HepG2 (cell line): ENCODE measurements at regions not wholly inside any gene's neighbourhood (a gene's known extent, or its start where the extent isn't known, plus 50 kb on each side); places are given as distances from the start of the nearest gene placed in this dataset.

ENCODE experiments used
- ATAC-seq: fragments of 200-7000 bp; cut with Tn5 transposase; 3 replicates; pipeline ENCODE4 v1.9.1; 2020; ENCODE audit warnings: mild to moderate bottlenecking, moderate library complexity
- BruUV-seq: library from RNA; stranded (reverse); fragments of 400-500 nt; replicated peaks from 2 replicates; lab custom pipeline; 2021; lab: Mats Ljungman, UMichigan
- CTCF ChIA-PET: fragments of 300-600 bp; formaldehyde crosslinking; extraction: SDS; loops from one replicate; lab custom pipeline; 2021; ENCODE audit warnings: low total read pairs, inconsistent platforms, low intra/inter-chr PET ratio; lab: Yijun Ruan, JAX
- POLR2A ChIA-PET: fragments of 350-600 bp; sonication (Branson Sonifier 250); formaldehyde crosslinking; loops from one replicate; lab custom pipeline; 2020; ENCODE audit warnings: antibody characterized with exemption, inconsistent platforms; lab: Yijun Ruan, JAX
- DNase-seq: peaks from one replicate; pipeline ENCODE4 v3.0.0-alpha.2; 2015; ENCODE audit warnings: low spot score
- FAIRE-seq: peaks from 3 replicates; lab custom pipeline; 2011; peaks lifted over from hg19 to GRCh38; lab: Jason Lieb, UNC
- H2AFZ ChIP-seq: one replicate; pipeline ENCODE4 v1.6.1; 2011; ENCODE audit warnings: low read length, inconsistent platforms
- H3K27ac ChIP-seq: fragments of 300-600 bp; 3 replicates; pipeline ENCODE4 v1.8.0; 2011; ENCODE audit warnings: mixed run types, mild to moderate bottlenecking, mixed read lengths, low read length, inconsistent platforms; ENCODE audit not compliant: insufficient read depth; ENCODE audit errors: extremely low read length
- H3K27me3 ChIP-seq, 2 experiments: fragments of 200-600 bp in 1 of 2; 2 replicates in 1 of 2; 3 replicates in 1 of 2; pipeline versions ENCODE4 v1.6.0 to v1.8.0; 2011; ENCODE audit warnings: low read length in 2 of 2, mild to moderate bottlenecking in 2 of 2, moderate library complexity in 2 of 2, inconsistent platforms in 1 of 2; ENCODE audit not compliant: insufficient read depth in 2 of 2, control insufficient read depth in 1 of 2
- H3K36me3 ChIP-seq, 2 experiments: fragments of 200-600 bp in 1 of 2; replicated peaks in 1 of 2; 2 replicates in 1 of 2; 3 replicates in 1 of 2; pipeline versions ENCODE4 v1.5.1 to v1.8.0; 2011; ENCODE audit warnings: low read length in 2 of 2, inconsistent platforms in 1 of 2; ENCODE audit not compliant: insufficient read depth in 2 of 2, control insufficient read depth in 1 of 2
- H3K4me1 ChIP-seq: 2 replicates; pipeline ENCODE4 v1.5.1; 2012; ENCODE audit warnings: low read length, inconsistent platforms; ENCODE audit not compliant: insufficient read depth
- H3K4me2 ChIP-seq: 2 replicates; pipeline ENCODE4 v1.6.0; 2011; ENCODE audit warnings: low read depth, low read length, inconsistent platforms
- H3K4me3 ChIP-seq, 3 experiments: fragments of 200-600 bp in 1 of 3; sonication (generic), shearing (Covaris generic) in 1 of 3; replicated peaks in 1 of 3; 2 replicates each; pipeline ENCODE4 v1.5.1; 2011 to 2016; ENCODE audit warnings: low read length in 3 of 3, inconsistent platforms in 2 of 3, low read depth in 2 of 3, mild to moderate bottlenecking in 2 of 3, control low read depth in 1 of 3, mixed read lengths in 1 of 3; ENCODE audit not compliant: insufficient read depth in 1 of 3
- H3K79me2 ChIP-seq: one replicate; pipeline ENCODE4 v1.6.1; 2011; ENCODE audit warnings: low read length, inconsistent platforms; ENCODE audit not compliant: insufficient read depth
- H3K9ac ChIP-seq: 2 replicates; pipeline ENCODE4 v1.6.0; 2011; ENCODE audit warnings: mild to moderate bottlenecking, low read depth, low read length, inconsistent platforms; ENCODE audit not compliant: insufficient read depth
- H3K9me3 ChIP-seq: 2 replicates; pipeline ENCODE4 v1.5.1; 2012; ENCODE audit warnings: mild to moderate bottlenecking, low read length
- H4K20me1 ChIP-seq: 2 replicates; pipeline ENCODE4 v1.6.0; 2011; ENCODE audit warnings: inconsistent platforms, mild to moderate bottlenecking, low read length, moderate library complexity; ENCODE audit not compliant: insufficient read depth
- ATF4 ChIP-seq, 2 experiments: fragments of 450-650 bp in 1 of 2; sonication (generic) in 1 of 2; formaldehyde crosslinking; IDR thresholded peaks; 2 replicates each; pipeline versions ENCODE4 v1.5.0 to v1.8.0; 2020 to 2022; ENCODE audit warnings: mild to moderate bottlenecking in 1 of 2, missing genetic modification reagents in 1 of 2
- BCL6 ChIP-seq: IDR thresholded peaks from 2 replicates; pipeline ENCODE4 v1.6.1; 2016; ENCODE audit warnings: missing genetic modification reagents, missing compliant biosample characterization
- GPBP1L1 ChIP-seq: sonication (generic); formaldehyde crosslinking; IDR thresholded peaks from 2 replicates; pipeline ENCODE4 v1.5.0; 2020; ENCODE audit warnings: mild to moderate bottlenecking, missing genetic modification reagents
- HMGXB4 ChIP-seq, 2 experiments: sonication (generic) in 1 of 2; formaldehyde crosslinking in 1 of 2; IDR thresholded peaks; 2 replicates each; pipeline versions ENCODE4 v1.4.0 to v1.6.1; 2018 to 2020; ENCODE audit warnings: missing genetic modification reagents in 2 of 2, borderline replicate concordance in 1 of 2, low read depth in 1 of 2, mild to moderate bottlenecking in 1 of 2, missing biosample characterization in 1 of 2
- ZNF18 ChIP-seq: sonication (generic); formaldehyde crosslinking; IDR thresholded peaks from 2 replicates; pipeline ENCODE4 v1.8.0; 2022; ENCODE audit warnings: mild to moderate bottlenecking, missing genetic modification reagents; ENCODE audit not compliant: insufficient replicate concordance
- ZNF20 ChIP-seq: sonication (generic); formaldehyde crosslinking; IDR thresholded peaks from 2 replicates; pipeline ENCODE4 v1.4.0; 2020; ENCODE audit warnings: mild to moderate bottlenecking, moderate library complexity, missing genetic modification reagents
- ZNF225 ChIP-seq: sonication (generic); formaldehyde crosslinking; IDR thresholded peaks from 2 replicates; pipeline ENCODE4 v1.4.0; 2020; ENCODE audit warnings: mild to moderate bottlenecking, missing genetic modification reagents
- ZNF337 ChIP-seq: sonication (generic); formaldehyde crosslinking; IDR thresholded peaks from 2 replicates; pipeline ENCODE4 v1.5.1; 2020; ENCODE audit warnings: missing genetic modification reagents, low read depth, mild to moderate bottlenecking, borderline replicate concordance
- ZNF367 ChIP-seq: sonication (generic); formaldehyde crosslinking; IDR thresholded peaks from 2 replicates; pipeline ENCODE4 v1.4.0; 2020; ENCODE audit warnings: missing genetic modification reagents, borderline replicate concordance
- ZNF761 ChIP-seq: sonication (generic); formaldehyde crosslinking; conservative IDR thresholded peaks from 2 replicates; pipeline ENCODE4 v1.4.0; 2020; ENCODE audit warnings: mild to moderate bottlenecking, missing genetic modification reagents
- ZNF768 ChIP-seq: sonication (generic); formaldehyde crosslinking; IDR thresholded peaks from 2 replicates; pipeline ENCODE4 v1.4.0; 2020; ENCODE audit warnings: missing genetic modification reagents
- WGBS: methylation state at CpG from one replicate; pipeline ENCODE4 v1.1.6; 2017; ENCODE audit warnings: low lambda C conversion rate; 5-methylcytosine and 5-hydroxymethylcytosine counted together
- in situ Hi-C: cut with HindIII; loops from 2 replicates; pipeline ENCODE4 v1.10.0; 2017; ENCODE audit warnings: low pct_unique_long_range_greater_than_20kb; ENCODE audit not compliant: extremely low pct_ligation_motif_present
- intact Hi-C: fragments of 100-400 bp; cut with micrococcal nuclease; formaldehyde crosslinking; loops from one replicate; pipeline ENCODE4 v1.10.0; 2022; ENCODE audit not compliant: unreplicated experiment

- Histone ChIP-seq H3K4me3 (no peak overlapping the region), H2AFZ (no peak overlapping the region), H3K36me3 (no peaks in the 10 kb centered on the region), H3K27me3 (no peaks in the 10 kb centered on the region), H3K4me2 (no peak overlapping the region), H3K9me3 (no peaks in the 10 kb centered on the region), H3K4me1 (no peaks in the 10 kb centered on the region), H4K20me1 (no peaks in the 10 kb centered on the region), H3K27ac (no peak overlapping the region), H3K79me2 (no peaks in the 10 kb centered on the region), H3K9ac (no peak overlapping the region)
- no peak for DNase-seq
- 0% methylated on average over 1 of the region's 1 CpG for whole genome bisulfite sequencing
- in situ Hi-C loops = no loop called here
- FAIRE-seq = no peak
- no TSS peak for BruUV-seq
- ChIA-PET POLR2A (no interaction called here), CTCF (no interaction called here)
- intact Hi-C loops = no loop called here
- no peak for ATAC-seq
- TF ChIP-seq HMGXB4 (CRISPR knock-in tag; IDR thresholded peaks at IDR 0.05; ENCODE audit: borderline replicate concordance in 1 of 2, low read depth in 1 of 2) (no peak), ZNF225 (CRISPR knock-in tag) (no peak), GPBP1L1 (CRISPR knock-in tag) (no peak), ZNF768 (CRISPR knock-in tag) (no peak), ZNF18 (no peak), ZNF761 (no peak), ZNF367 (CRISPR knock-in tag) (no peak), BCL6 (CRISPR knock-in tag) (no peak), ZNF337 (CRISPR knock-in tag) (no peak), ZNF20 (CRISPR knock-in tag) (no peak), ATF4 (CRISPR knock-in tag; IDR thresholded peaks at IDR 0.05) (no peak)
Measured at GRCh38 chr12:91766454-91766853, 379.2 kb downstream of the BTG1 start.
